ENCODE measurements at regions not wholly inside any gene's neighbourhood (a gene's known extent, or its start where the extent isn't known, plus 50 kb on each side); places are given as distances from the start of the nearest gene placed in this dataset.

- H3K9ac ChIP-seq (ENCODE audit: low read length in 5 of 5), result no peak overlapping the region
- no peaks in the 10 kb centered on the region for H3K36me3 ChIP-seq (ENCODE audit: control insufficient read depth in 5 of 5, insufficient read depth in 5 of 5, low read length in 5 of 5)
- H3K27ac ChIP-seq (ENCODE audit: low read depth, low read length), result no peak overlapping the region
- peaks cover 0 to 3% (median 0%) of the 10 kb centered on the region in 5 donors for H3K4me1 ChIP-seq (ENCODE audit: control insufficient read depth in 5 of 5, insufficient read depth in 5 of 5, low read length in 5 of 5)
- no peaks in the 10 kb centered on the region for H3K9me3 ChIP-seq (ENCODE audit: control insufficient read depth in 5 of 5, low read length in 5 of 5)
- H3K27me3 ChIP-seq (ENCODE audit: control insufficient read depth in 5 of 5, insufficient read depth in 4 of 5, low read length in 5 of 5), result peaks cover 0 to 2% (median 0%) of the 10 kb centered on the region in 5 donors
- H3K4me3 ChIP-seq (ENCODE audit: low read depth in 1 of 5, low read length in 5 of 5), result no peak overlapping the region
Measured at GRCh38 chr20:6851136-6851535, 83.7 kb downstream of the BMP2 start.

DNA sequence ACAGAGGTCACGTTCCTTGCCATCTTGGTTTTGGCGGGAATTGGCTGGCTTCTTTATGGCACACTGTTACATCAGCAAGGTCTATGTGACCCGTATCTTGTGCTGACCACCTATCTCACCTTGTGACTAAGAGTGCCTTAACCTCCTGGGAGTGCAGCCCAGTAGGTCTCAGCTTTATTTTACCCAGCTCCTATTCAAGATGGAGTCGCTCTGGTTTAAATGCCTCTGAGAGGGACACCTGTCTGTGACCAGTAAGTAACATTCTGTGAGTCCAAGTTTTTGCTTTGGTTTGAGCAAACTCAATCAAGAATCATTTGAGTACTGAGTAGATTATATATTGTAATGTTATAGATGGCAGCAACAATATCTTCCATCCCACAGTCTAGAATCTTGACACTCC lies 85.0 kb downstream of the BMP2 start:
- Histone ChIP-seq H3K9ac (ENCODE audit: low read length in 5 of 5) (no peak overlapping the region), H3K4me3 (ENCODE audit: low read depth in 1 of 5, low read length in 5 of 5) (no peak overlapping the region), H3K9me3 (ENCODE audit: control insufficient read depth in 5 of 5, low read length in 5 of 5) (no peaks in the 10 kb centered on the region), H3K4me1 (ENCODE audit: control insufficient read depth in 5 of 5, insufficient read depth in 5 of 5, low read length in 5 of 5) (peaks cover 0 to 3% (median 0%) of the 10 kb centered on the region in 5 donors), H3K27ac (ENCODE audit: low read depth, low read length) (no peak overlapping the region), H3K27me3 (ENCODE audit: control insufficient read depth in 5 of 5, insufficient read depth in 4 of 5, low read length in 5 of 5) (peaks cover 0 to 2% (median 0%) of the 10 kb centered on the region in 5 donors), H3K36me3 (ENCODE audit: control insufficient read depth in 5 of 5, insufficient read depth in 5 of 5, low read length in 5 of 5) (no peaks in the 10 kb centered on the region)

DNA sequence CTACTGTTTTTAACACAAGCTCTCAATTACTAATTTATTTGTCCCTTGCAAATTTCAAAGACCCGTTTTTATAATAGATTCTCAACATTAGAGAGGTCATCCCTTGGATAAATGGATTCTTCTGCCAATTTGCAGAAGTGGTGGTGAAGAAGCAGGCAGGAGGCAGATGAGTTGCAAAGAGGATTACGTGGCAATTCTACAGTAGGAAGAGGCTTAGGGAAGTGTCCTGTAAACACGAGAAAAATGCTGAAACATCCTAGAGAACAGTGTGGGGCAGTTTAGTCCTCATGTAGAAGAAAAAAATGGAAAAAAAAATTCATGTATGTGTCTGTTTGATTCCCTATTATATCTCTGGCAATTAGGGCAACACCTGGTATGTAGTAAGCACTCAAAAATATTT lies 87.6 kb downstream of the BMP2 start:
- Histone ChIP-seq H3K27ac (ENCODE audit: low read depth, low read length) (no peak overlapping the region), H3K9ac (ENCODE audit: low read length in 5 of 5) (no peak overlapping the region), H3K4me1 (ENCODE audit: control insufficient read depth in 5 of 5, insufficient read depth in 5 of 5, low read length in 5 of 5) (peaks cover 0 to 3% (median 0%) of the 10 kb centered on the region in 5 donors), H3K36me3 (ENCODE audit: control insufficient read depth in 5 of 5, insufficient read depth in 5 of 5, low read length in 5 of 5) (no peaks in the 10 kb centered on the region), H3K9me3 (ENCODE audit: control insufficient read depth in 5 of 5, low read length in 5 of 5) (no peaks in the 10 kb centered on the region), H3K4me3 (ENCODE audit: low read depth in 1 of 5, low read length in 5 of 5) (no peak overlapping the region), H3K27me3 (ENCODE audit: control insufficient read depth in 5 of 5, insufficient read depth in 4 of 5, low read length in 5 of 5) (peaks cover 0 to 2% (median 0%) of the 10 kb centered on the region in 5 donors)

DNA sequence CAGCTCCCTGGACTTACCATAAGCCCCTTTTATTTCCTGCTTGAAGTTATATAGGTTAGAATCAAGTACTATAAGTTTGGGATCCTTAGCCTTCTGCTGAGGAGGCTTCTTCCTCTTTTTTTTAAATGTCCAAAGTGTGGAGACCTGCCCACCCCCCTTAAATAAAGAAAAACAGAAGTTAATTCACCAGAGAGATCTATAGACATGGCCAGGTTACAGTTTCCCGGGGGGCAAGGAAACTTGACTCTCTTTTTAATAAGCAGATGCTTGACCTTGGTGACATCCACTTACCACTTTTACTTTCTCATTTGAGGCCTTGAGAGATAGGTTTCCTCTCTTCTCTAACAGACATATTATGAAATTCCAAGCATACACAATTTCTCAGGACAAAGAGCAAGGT lies 88.3 kb downstream of the BMP2 start:
- no peak overlapping the region for H3K4me3 ChIP-seq (ENCODE audit: low read depth in 1 of 5, low read length in 5 of 5)
- peaks cover 0 to 3% (median 0%) of the 10 kb centered on the region in 5 donors for H3K4me1 ChIP-seq (ENCODE audit: control insufficient read depth in 5 of 5, insufficient read depth in 5 of 5, low read length in 5 of 5)
- H3K9me3 ChIP-seq (ENCODE audit: control insufficient read depth in 5 of 5, low read length in 5 of 5), result no peaks in the 10 kb centered on the region
- no peaks in the 10 kb centered on the region for H3K36me3 ChIP-seq (ENCODE audit: control insufficient read depth in 5 of 5, insufficient read depth in 5 of 5, low read length in 5 of 5)
- peaks cover 0 to 2% (median 0%) of the 10 kb centered on the region in 5 donors for H3K27me3 ChIP-seq (ENCODE audit: control insufficient read depth in 5 of 5, insufficient read depth in 4 of 5, low read length in 5 of 5)
- no peak overlapping the region for H3K9ac ChIP-seq (ENCODE audit: low read length in 5 of 5)
- H3K27ac ChIP-seq (ENCODE audit: low read depth, low read length), result no peak overlapping the region

DNA sequence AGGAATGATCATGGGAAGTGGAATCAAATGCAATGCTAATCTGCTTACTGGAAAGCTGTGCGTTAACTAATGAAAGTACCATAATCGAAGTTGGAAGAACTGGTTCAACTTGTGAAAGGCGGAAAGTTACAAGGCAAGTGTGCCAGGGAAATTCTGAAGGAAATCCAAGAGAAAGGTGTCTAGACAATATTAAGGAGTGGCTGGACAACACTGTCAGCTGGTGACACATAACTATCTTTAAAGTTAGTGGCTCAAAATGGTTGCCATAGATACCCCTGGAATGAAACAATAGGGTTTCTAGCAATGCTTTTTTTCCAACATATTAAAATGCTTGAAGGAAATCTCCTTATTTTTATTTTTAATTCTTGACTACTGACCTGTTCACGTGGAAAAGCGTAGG lies 90.4 kb downstream of the BMP2 start:
- Histone ChIP-seq H3K27me3 (ENCODE audit: control insufficient read depth in 5 of 5, insufficient read depth in 4 of 5, low read length in 5 of 5) (no peaks in the 10 kb centered on the region), H3K9me3 (ENCODE audit: control insufficient read depth in 5 of 5, low read length in 5 of 5) (no peaks in the 10 kb centered on the region), H3K4me1 (ENCODE audit: control insufficient read depth in 5 of 5, insufficient read depth in 5 of 5, low read length in 5 of 5) (peaks cover 0 to 3% (median 0%) of the 10 kb centered on the region in 5 donors), H3K4me3 (ENCODE audit: low read depth in 1 of 5, low read length in 5 of 5) (no peak overlapping the region), H3K27ac (ENCODE audit: low read depth, low read length) (no peak overlapping the region), H3K36me3 (ENCODE audit: control insufficient read depth in 5 of 5, insufficient read depth in 5 of 5, low read length in 5 of 5) (no peaks in the 10 kb centered on the region), H3K9ac (ENCODE audit: low read length in 5 of 5) (no peak overlapping the region)

- H3K4me3 ChIP-seq (ENCODE audit: low read depth in 1 of 5, low read length in 5 of 5), result no peak overlapping the region
- peaks cover 0 to 4% (median 0%) of the 10 kb centered on the region in 5 donors for H3K27me3 ChIP-seq (ENCODE audit: control insufficient read depth in 5 of 5, insufficient read depth in 4 of 5, low read length in 5 of 5)
- H3K9ac ChIP-seq (ENCODE audit: low read length in 5 of 5), result no peak overlapping the region
- H3K36me3 ChIP-seq (ENCODE audit: control insufficient read depth in 5 of 5, insufficient read depth in 5 of 5, low read length in 5 of 5), result no peaks in the 10 kb centered on the region
- H3K27ac ChIP-seq (ENCODE audit: low read depth, low read length), result no peak overlapping the region
- no peaks in the 10 kb centered on the region for H3K9me3 ChIP-seq (ENCODE audit: control insufficient read depth in 5 of 5, low read length in 5 of 5)
- H3K4me1 ChIP-seq (ENCODE audit: control insufficient read depth in 5 of 5, insufficient read depth in 5 of 5, low read length in 5 of 5), result no peaks in the 10 kb centered on the region
Measured at GRCh38 chr20:6863355-6863754, 95.9 kb downstream of the BMP2 start.

DNA sequence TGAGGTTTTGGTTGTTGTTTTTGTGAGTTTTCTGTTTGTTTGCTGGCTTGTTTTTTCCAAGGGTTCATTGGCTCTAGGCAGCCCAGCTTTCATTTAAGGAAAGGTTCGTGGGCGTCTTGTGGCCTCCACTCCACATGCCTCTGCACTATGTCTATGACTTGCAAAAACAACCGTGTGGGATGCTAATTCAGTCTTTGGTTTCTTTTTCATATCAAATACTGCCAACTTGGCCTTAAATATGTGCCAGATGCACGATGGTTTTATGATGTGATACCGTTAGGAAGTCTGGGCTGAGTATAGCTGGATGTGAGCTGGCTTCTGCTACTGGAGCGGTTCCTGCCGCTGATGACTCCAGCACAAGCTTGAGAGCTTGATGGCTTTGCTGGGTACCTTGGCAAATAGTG lies 96.3 kb downstream of the BMP2 start:
- Histone ChIP-seq H3K27ac (ENCODE audit: low read depth, low read length) (no peak overlapping the region), H3K4me1 (ENCODE audit: control insufficient read depth in 5 of 5, insufficient read depth in 5 of 5, low read length in 5 of 5) (no peaks in the 10 kb centered on the region), H3K9me3 (ENCODE audit: control insufficient read depth in 5 of 5, low read length in 5 of 5) (no peaks in the 10 kb centered on the region), H3K27me3 (ENCODE audit: control insufficient read depth in 5 of 5, insufficient read depth in 4 of 5, low read length in 5 of 5) (peaks cover 0 to 4% (median 0%) of the 10 kb centered on the region in 5 donors), H3K4me3 (ENCODE audit: low read depth in 1 of 5, low read length in 5 of 5) (no peak overlapping the region), H3K9ac (ENCODE audit: low read length in 5 of 5) (no peak overlapping the region), H3K36me3 (ENCODE audit: control insufficient read depth in 5 of 5, insufficient read depth in 5 of 5, low read length in 5 of 5) (no peaks in the 10 kb centered on the region)

DNA sequence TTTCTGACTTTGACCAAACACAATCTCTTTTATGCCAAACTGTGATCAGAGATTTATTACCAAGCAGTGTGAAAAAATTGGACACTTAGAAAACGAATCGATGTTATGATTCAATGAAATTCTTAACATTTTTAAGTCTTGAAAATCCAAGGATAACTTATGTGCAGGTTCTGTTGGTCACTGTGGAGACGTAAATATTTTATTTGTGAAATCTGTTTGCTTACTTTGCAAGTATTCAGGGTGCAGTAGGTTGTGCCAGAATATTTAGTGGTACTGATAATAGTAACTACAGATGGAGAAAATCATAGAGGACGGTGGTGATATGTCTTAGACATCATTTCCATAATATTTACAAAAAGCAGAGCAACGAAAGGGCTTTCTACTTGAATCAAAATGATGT lies 97.3 kb downstream of the BMP2 start:
- no peak overlapping the region for H3K9ac ChIP-seq (ENCODE audit: low read length in 5 of 5)
- no peaks in the 10 kb centered on the region for H3K36me3 ChIP-seq (ENCODE audit: control insufficient read depth in 5 of 5, insufficient read depth in 5 of 5, low read length in 5 of 5)

DNA sequence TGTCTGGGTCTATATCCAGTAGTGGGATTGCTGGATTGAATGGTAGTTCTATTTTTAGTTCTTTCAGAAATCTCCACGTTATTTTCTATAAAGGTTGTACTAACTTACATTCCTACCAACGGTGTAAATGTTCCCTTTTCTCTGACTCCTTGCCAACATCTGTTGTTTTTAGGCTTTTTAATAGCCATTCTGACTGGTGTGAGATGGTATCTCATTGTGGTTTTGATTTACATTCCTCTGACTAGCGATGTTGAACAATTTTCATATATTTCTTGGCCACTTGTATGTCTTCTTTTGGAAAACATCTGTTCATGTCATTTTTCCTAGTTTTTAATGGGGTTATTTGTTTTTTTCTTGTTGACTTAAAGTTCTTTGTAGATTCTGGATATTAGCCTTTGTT lies 99.3 kb downstream of the BMP2 start:
- H3K36me3 ChIP-seq (ENCODE audit: control insufficient read depth in 5 of 5, insufficient read depth in 5 of 5, low read length in 5 of 5), result no peaks in the 10 kb centered on the region
- H3K4me3 ChIP-seq (ENCODE audit: low read depth in 1 of 5, low read length in 5 of 5), result no peak overlapping the region
- peaks cover 0 to 4% (median 0%) of the 10 kb centered on the region in 5 donors for H3K27me3 ChIP-seq (ENCODE audit: control insufficient read depth in 5 of 5, insufficient read depth in 4 of 5, low read length in 5 of 5)
- H3K9ac ChIP-seq (ENCODE audit: low read length in 5 of 5), result no peak overlapping the region
- no peak overlapping the region for H3K27ac ChIP-seq (ENCODE audit: low read depth, low read length)
- H3K4me1 ChIP-seq (ENCODE audit: control insufficient read depth in 5 of 5, insufficient read depth in 5 of 5, low read length in 5 of 5), result no peaks in the 10 kb centered on the region
- H3K9me3 ChIP-seq (ENCODE audit: control insufficient read depth in 5 of 5, low read length in 5 of 5), result no peaks in the 10 kb centered on the region

More for the DNA sequence above, 97.3 kb downstream of the BMP2 start:
- no peak overlapping the region for H3K4me3 ChIP-seq (ENCODE audit: low read depth in 1 of 5, low read length in 5 of 5)
- no peaks in the 10 kb centered on the region for H3K4me1 ChIP-seq (ENCODE audit: control insufficient read depth in 5 of 5, insufficient read depth in 5 of 5, low read length in 5 of 5)
- no peak overlapping the region for H3K27ac ChIP-seq (ENCODE audit: low read depth, low read length)
- H3K27me3 ChIP-seq (ENCODE audit: control insufficient read depth in 5 of 5, insufficient read depth in 4 of 5, low read length in 5 of 5), result peaks cover 0 to 4% (median 0%) of the 10 kb centered on the region in 5 donors
- H3K9me3 ChIP-seq (ENCODE audit: control insufficient read depth in 5 of 5, low read length in 5 of 5), result no peaks in the 10 kb centered on the region

DNA sequence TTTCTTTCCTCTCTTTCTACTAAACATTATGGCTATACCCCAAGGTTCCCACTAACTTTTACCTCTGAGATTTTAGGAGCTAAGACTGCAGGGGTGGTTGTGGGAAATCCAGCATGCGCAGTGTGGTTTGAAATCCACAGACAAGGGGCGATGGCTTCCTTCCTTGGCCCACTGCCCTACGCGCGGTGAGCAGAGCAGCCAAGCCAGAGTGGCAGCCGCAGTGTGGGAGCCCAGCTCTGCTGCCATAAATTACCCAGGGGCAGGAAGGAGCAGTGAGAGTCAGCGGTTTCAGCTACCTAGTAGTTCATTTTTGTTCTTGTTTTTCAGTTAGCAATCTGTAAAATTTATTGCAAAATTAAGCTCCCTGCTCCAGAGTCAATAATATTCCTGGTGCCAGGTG lies 101.4 kb downstream of the BMP2 start:
- H3K4me3 ChIP-seq (ENCODE audit: low read depth in 1 of 5, low read length in 5 of 5), result no peak overlapping the region
- H3K9ac ChIP-seq (ENCODE audit: low read length in 5 of 5), result no peak overlapping the region
- peaks cover 0 to 4% (median 0%) of the 10 kb centered on the region in 5 donors for H3K27me3 ChIP-seq (ENCODE audit: control insufficient read depth in 5 of 5, insufficient read depth in 4 of 5, low read length in 5 of 5)
- no peaks in the 10 kb centered on the region for H3K36me3 ChIP-seq (ENCODE audit: control insufficient read depth in 5 of 5, insufficient read depth in 5 of 5, low read length in 5 of 5)
- no peaks in the 10 kb centered on the region for H3K9me3 ChIP-seq (ENCODE audit: control insufficient read depth in 5 of 5, low read length in 5 of 5)
- H3K27ac ChIP-seq (ENCODE audit: low read depth, low read length), result no peak overlapping the region
- no peaks in the 10 kb centered on the region for H3K4me1 ChIP-seq (ENCODE audit: control insufficient read depth in 5 of 5, insufficient read depth in 5 of 5, low read length in 5 of 5)

DNA sequence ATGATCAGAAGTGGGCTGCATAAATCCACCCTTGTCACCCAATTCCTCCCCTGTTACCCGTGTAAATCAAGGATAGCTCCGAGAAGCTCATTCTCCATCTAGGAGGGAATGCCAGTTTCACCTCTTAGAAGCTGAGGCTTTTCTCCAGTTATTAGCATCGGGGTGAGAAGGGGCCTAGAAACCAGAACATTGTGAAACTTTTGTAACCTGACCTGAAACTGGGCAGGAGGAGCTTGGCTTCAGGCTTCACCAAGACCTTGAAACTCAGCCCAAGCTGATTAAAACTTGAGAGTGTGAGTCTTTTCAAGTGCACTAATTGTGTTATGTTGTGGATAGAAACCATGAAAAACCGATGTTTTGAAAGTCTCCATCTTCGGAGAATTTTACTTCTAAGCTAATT lies 103.1 kb downstream of the BMP2 start:
- Histone ChIP-seq H3K9me3 (ENCODE audit: control insufficient read depth in 5 of 5, low read length in 5 of 5) (no peaks in the 10 kb centered on the region), H3K9ac (ENCODE audit: low read length in 5 of 5) (no peak overlapping the region), H3K4me1 (ENCODE audit: control insufficient read depth in 5 of 5, insufficient read depth in 5 of 5, low read length in 5 of 5) (no peaks in the 10 kb centered on the region), H3K36me3 (ENCODE audit: control insufficient read depth in 5 of 5, insufficient read depth in 5 of 5, low read length in 5 of 5) (no peaks in the 10 kb centered on the region), H3K27me3 (ENCODE audit: control insufficient read depth in 5 of 5, insufficient read depth in 4 of 5, low read length in 5 of 5) (peaks cover 0 to 4% (median 0%) of the 10 kb centered on the region in 5 donors), H3K4me3 (ENCODE audit: low read depth in 1 of 5, low read length in 5 of 5) (no peak overlapping the region), H3K27ac (ENCODE audit: low read depth, low read length) (no peak overlapping the region)

Data from subcutaneous abdominal adipose tissue (tissue), 5 donors.